ENCODE measurements at regions not wholly inside any gene's neighbourhood (a gene's known extent, or its start where the extent isn't known, plus 50 kb on each side); places are given as distances from the start of the nearest gene placed in this dataset.
"Not testable (repeated sequence)": the region's sequence is repeated elsewhere in the genome, so short reads cannot be mapped to it uniquely, and the experiment has no call there.

GRCh38 chr6:130728064-130728463 is 99.1 kb upstream of the SMLR1 start:
- not testable (repeated sequence) for H3K4me3 ChIP-seq (ENCODE audit: low read depth, low read length); H3K79me2 ChIP-seq (ENCODE audit: control insufficient read depth, insufficient read depth, low read length, unreplicated experiment); H3K27ac ChIP-seq (ENCODE audit: low read depth, low read length); H3K36me3 ChIP-seq (ENCODE audit: insufficient read depth, low read length); H3K4me1 ChIP-seq (ENCODE audit: control insufficient read depth, insufficient read depth, low read length, unreplicated experiment); H2AFZ ChIP-seq (ENCODE audit: low read length, unreplicated experiment); H3K27me3 ChIP-seq (ENCODE audit: insufficient read depth, low read length)

- Histone ChIP-seq H2AFZ (ENCODE audit: low read length, unreplicated experiment) (no peak overlapping the region), H3K79me2 (ENCODE audit: control insufficient read depth, insufficient read depth, low read length, unreplicated experiment) (no peaks in the 10 kb centered on the region), H3K27ac (ENCODE audit: low read depth, low read length) (no peak overlapping the region), H3K4me1 (ENCODE audit: control insufficient read depth, insufficient read depth, low read length, unreplicated experiment) (no peaks in the 10 kb centered on the region), H3K36me3 (ENCODE audit: insufficient read depth, low read length) (no peaks in the 10 kb centered on the region), H3K4me3 (ENCODE audit: low read depth, low read length) (no peak overlapping the region), H3K27me3 (ENCODE audit: insufficient read depth, low read length) (no peaks in the 10 kb centered on the region; the same call in 1 of the 2 replicates)
These were observed 96.6 kb upstream of the SMLR1 start for GRCh38 chr6:130730600-130730999.

GRCh38 chr6:130734161-130734560 is 93.0 kb upstream of the SMLR1 start:
- Histone ChIP-seq H3K4me3 (ENCODE audit: low read depth, low read length) (no peak overlapping the region), H3K27me3 (ENCODE audit: insufficient read depth, low read length) (no peaks in the 10 kb centered on the region; the same call in 1 of the 2 replicates), H3K36me3 (ENCODE audit: insufficient read depth, low read length) (no peaks in the 10 kb centered on the region), H3K4me1 (ENCODE audit: control insufficient read depth, insufficient read depth, low read length, unreplicated experiment) (no peaks in the 10 kb centered on the region), H3K79me2 (ENCODE audit: control insufficient read depth, insufficient read depth, low read length, unreplicated experiment) (no peaks in the 10 kb centered on the region), H3K27ac (ENCODE audit: low read depth, low read length) (no peak overlapping the region), H2AFZ (ENCODE audit: low read length, unreplicated experiment) (no peak overlapping the region)

- Histone ChIP-seq H3K27me3 (ENCODE audit: insufficient read depth, low read length) (0 out of 2 replicates have a peak, but pooled peaks cover 7% of the 10 kb centered on the region), H3K27ac (ENCODE audit: low read depth, low read length) (no peak overlapping the region), H2AFZ (ENCODE audit: low read length, unreplicated experiment) (no peak overlapping the region), H3K79me2 (ENCODE audit: control insufficient read depth, insufficient read depth, low read length, unreplicated experiment) (no peaks in the 10 kb centered on the region), H3K4me1 (ENCODE audit: control insufficient read depth, insufficient read depth, low read length, unreplicated experiment) (peaks cover 5% of the 10 kb centered on the region), H3K36me3 (ENCODE audit: insufficient read depth, low read length) (no peaks in the 10 kb centered on the region), H3K4me3 (ENCODE audit: low read depth, low read length) (no peak overlapping the region)
These were observed 86.9 kb upstream of the SMLR1 start for GRCh38 chr6:130740308-130740707.

- Histone ChIP-seq H3K79me2 (ENCODE audit: control insufficient read depth, insufficient read depth, low read length, unreplicated experiment) (no peaks in the 10 kb centered on the region), H3K27ac (ENCODE audit: low read depth, low read length) (no peak overlapping the region), H2AFZ (ENCODE audit: low read length, unreplicated experiment) (no peak overlapping the region), H3K4me3 (ENCODE audit: low read depth, low read length) (no peak overlapping the region), H3K27me3 (ENCODE audit: insufficient read depth, low read length) (0 out of 2 replicates have a peak, but pooled peaks cover 7% of the 10 kb centered on the region), H3K36me3 (ENCODE audit: insufficient read depth, low read length) (no peaks in the 10 kb centered on the region), H3K4me1 (ENCODE audit: control insufficient read depth, insufficient read depth, low read length, unreplicated experiment) (peaks cover 5% of the 10 kb centered on the region)
These were observed 85.0 kb upstream of the SMLR1 start for GRCh38 chr6:130742131-130742681.

- Histone ChIP-seq H3K27me3 (ENCODE audit: insufficient read depth, low read length) (0 out of 2 replicates have a peak, but pooled peaks cover 7% of the 10 kb centered on the region), H2AFZ (ENCODE audit: low read length, unreplicated experiment) (no peak overlapping the region), H3K4me3 (ENCODE audit: low read depth, low read length) (no peak overlapping the region), H3K4me1 (ENCODE audit: control insufficient read depth, insufficient read depth, low read length, unreplicated experiment) (peaks cover 5% of the 10 kb centered on the region), H3K36me3 (ENCODE audit: insufficient read depth, low read length) (no peaks in the 10 kb centered on the region), H3K27ac (ENCODE audit: low read depth, low read length) (no peak overlapping the region), H3K79me2 (ENCODE audit: control insufficient read depth, insufficient read depth, low read length, unreplicated experiment) (no peaks in the 10 kb centered on the region)
These were observed 84.0 kb upstream of the SMLR1 start for GRCh38 chr6:130743175-130743574.

GRCh38 chr6:130744576-130745366 is 82.4 kb upstream of the SMLR1 start:
- no peaks in the 10 kb centered on the region for H3K36me3 ChIP-seq (ENCODE audit: insufficient read depth, low read length)
- H3K79me2 ChIP-seq (ENCODE audit: control insufficient read depth, insufficient read depth, low read length, unreplicated experiment), result no peaks in the 10 kb centered on the region
- H3K4me3 ChIP-seq (ENCODE audit: low read depth, low read length), result no peak overlapping the region
- no peak overlapping the region for H2AFZ ChIP-seq (ENCODE audit: low read length, unreplicated experiment)
- peaks cover 5% of the 10 kb centered on the region for H3K4me1 ChIP-seq (ENCODE audit: control insufficient read depth, insufficient read depth, low read length, unreplicated experiment)
- H3K27me3 ChIP-seq (ENCODE audit: insufficient read depth, low read length), result 0 out of 2 replicates have a peak, but pooled peaks cover 7% of the 10 kb centered on the region
- H3K27ac ChIP-seq (ENCODE audit: low read depth, low read length), result no peak overlapping the region

- Histone ChIP-seq H2AFZ (ENCODE audit: low read length, unreplicated experiment) (no peak overlapping the region), H3K27me3 (ENCODE audit: insufficient read depth, low read length) (no peaks in the 10 kb centered on the region), H3K27ac (ENCODE audit: low read depth, low read length) (no peak overlapping the region), H3K4me1 (ENCODE audit: control insufficient read depth, insufficient read depth, low read length, unreplicated experiment) (no peaks in the 10 kb centered on the region), H3K4me3 (ENCODE audit: low read depth, low read length) (no peak overlapping the region), H3K79me2 (ENCODE audit: control insufficient read depth, insufficient read depth, low read length, unreplicated experiment) (no peaks in the 10 kb centered on the region), H3K36me3 (ENCODE audit: insufficient read depth, low read length) (no peaks in the 10 kb centered on the region)
These were observed 79.2 kb upstream of the SMLR1 start for GRCh38 chr6:130748041-130748440.

GRCh38 chr6:130749402-130749801 is 77.8 kb upstream of the SMLR1 start:
- no peak overlapping the region for H3K4me3 ChIP-seq (ENCODE audit: low read depth, low read length)
- H3K79me2 ChIP-seq (ENCODE audit: control insufficient read depth, insufficient read depth, low read length, unreplicated experiment), result no peaks in the 10 kb centered on the region
- H3K4me1 ChIP-seq (ENCODE audit: control insufficient read depth, insufficient read depth, low read length, unreplicated experiment), result no peaks in the 10 kb centered on the region
- no peak overlapping the region for H3K27ac ChIP-seq (ENCODE audit: low read depth, low read length)
- no peaks in the 10 kb centered on the region for H3K36me3 ChIP-seq (ENCODE audit: insufficient read depth, low read length)
- no peaks in the 10 kb centered on the region for H3K27me3 ChIP-seq (ENCODE audit: insufficient read depth, low read length)
- no peak overlapping the region for H2AFZ ChIP-seq (ENCODE audit: low read length, unreplicated experiment)

GRCh38 chr6:130752267-130752666 is 74.9 kb upstream of the SMLR1 start:
- no peaks in the 10 kb centered on the region for H3K4me1 ChIP-seq (ENCODE audit: control insufficient read depth, insufficient read depth, low read length, unreplicated experiment)
- no peaks in the 10 kb centered on the region for H3K27me3 ChIP-seq (ENCODE audit: insufficient read depth, low read length)
- H2AFZ ChIP-seq (ENCODE audit: low read length, unreplicated experiment), result no peak overlapping the region
- H3K4me3 ChIP-seq (ENCODE audit: low read depth, low read length), result no peak overlapping the region
- H3K27ac ChIP-seq (ENCODE audit: low read depth, low read length), result no peak overlapping the region
- no peaks in the 10 kb centered on the region for H3K79me2 ChIP-seq (ENCODE audit: control insufficient read depth, insufficient read depth, low read length, unreplicated experiment)
- no peaks in the 10 kb centered on the region for H3K36me3 ChIP-seq (ENCODE audit: insufficient read depth, low read length)

GRCh38 chr6:130754786-130755367 is 72.3 kb upstream of the SMLR1 start:
- Histone ChIP-seq H2AFZ (ENCODE audit: low read length, unreplicated experiment) (no peak overlapping the region), H3K27me3 (ENCODE audit: insufficient read depth, low read length) (no peaks in the 10 kb centered on the region), H3K4me3 (ENCODE audit: low read depth, low read length) (no peak overlapping the region), H3K4me1 (ENCODE audit: control insufficient read depth, insufficient read depth, low read length, unreplicated experiment) (no peaks in the 10 kb centered on the region), H3K36me3 (ENCODE audit: insufficient read depth, low read length) (no peaks in the 10 kb centered on the region), H3K27ac (ENCODE audit: low read depth, low read length) (no peak overlapping the region), H3K79me2 (ENCODE audit: control insufficient read depth, insufficient read depth, low read length, unreplicated experiment) (no peaks in the 10 kb centered on the region)

Data from ACC112 (cell line).